ENCODE measurements at regions not wholly inside any gene's neighbourhood (a gene's known extent, or its start where the extent isn't known, plus 50 kb on each side); places are given as distances from the start of the nearest gene placed in this dataset.

- Mint-ChIP-seq H3K9me3 (no peaks in the 10 kb centered on the region), H3K4me3 (no peak overlapping the region), H3K27ac (no peak overlapping the region), H3K36me3 (no peaks in the 10 kb centered on the region), H3K27me3 (peaks cover 4% of the 10 kb centered on the region), H3K4me1 (peaks cover 2% of the 10 kb centered on the region)
- DNase-seq (ENCODE audit: low spot score in 2 of 2), result no peak
- ATAC-seq (ENCODE audit: low read depth), result no peak
These were observed 105.1 kb downstream of the TRAPPC11 start for GRCh38 chr4:183763990-183764754.

- Mint-ChIP-seq H3K27ac (no peak overlapping the region), H3K4me3 (no peak overlapping the region), H3K4me1 (peaks cover 2% of the 10 kb centered on the region), H3K36me3 (no peaks in the 10 kb centered on the region), H3K27me3 (peaks cover 4% of the 10 kb centered on the region), H3K9me3 (no peaks in the 10 kb centered on the region)
- no peak for ATAC-seq (ENCODE audit: low read depth)
- DNase-seq (ENCODE audit: low spot score in 2 of 2), result no peak
These were observed 106.3 kb downstream of the TRAPPC11 start for GRCh38 chr4:183765251-183765911.

GRCh38 chr4:183766140-183766539 is 107.0 kb downstream of the TRAPPC11 start:
- no peak overlapping the region for H3K4me3 Mint-ChIP-seq
- H3K4me1 Mint-ChIP-seq, result peaks cover 2% of the 10 kb centered on the region
- peaks cover 4% of the 10 kb centered on the region for H3K27me3 Mint-ChIP-seq
- no peak for DNase-seq (ENCODE audit: low spot score in 2 of 2)
- no peak for ATAC-seq (ENCODE audit: low read depth)
- no peaks in the 10 kb centered on the region for H3K9me3 Mint-ChIP-seq
- H3K36me3 Mint-ChIP-seq, result no peaks in the 10 kb centered on the region
- H3K27ac Mint-ChIP-seq, result no peak overlapping the region

- no peak for DNase-seq (ENCODE audit: low spot score in 2 of 2)
- ATAC-seq (ENCODE audit: low read depth), result no peak
- Mint-ChIP-seq H3K27ac (no peak overlapping the region), H3K27me3 (no peaks in the 10 kb centered on the region), H3K9me3 (no peaks in the 10 kb centered on the region), H3K36me3 (no peaks in the 10 kb centered on the region), H3K4me1 (no peaks in the 10 kb centered on the region), H3K4me3 (no peak overlapping the region)
These were observed 111.8 kb downstream of the TRAPPC11 start for GRCh38 chr4:183770906-183771305.

GRCh38 chr4:183772361-183772760 is 113.3 kb downstream of the TRAPPC11 start:
- ATAC-seq (ENCODE audit: low read depth), result no peak
- H3K27me3 Mint-ChIP-seq, result no peaks in the 10 kb centered on the region

GRCh38 chr4:183773790-183774189 is 114.7 kb downstream of the TRAPPC11 start:
- H3K4me3 Mint-ChIP-seq, result no peak overlapping the region
- no peaks in the 10 kb centered on the region for H3K9me3 Mint-ChIP-seq
- no peak overlapping the region for H3K27ac Mint-ChIP-seq
- peaks cover 2% of the 10 kb centered on the region for H3K27me3 Mint-ChIP-seq
- ATAC-seq (ENCODE audit: low read depth) (no peak), DNase-seq (ENCODE audit: low spot score in 2 of 2) (no peak)
- H3K36me3 Mint-ChIP-seq, result no peaks in the 10 kb centered on the region
- no peaks in the 10 kb centered on the region for H3K4me1 Mint-ChIP-seq

More at GRCh38 chr4:183772361-183772760, 113.3 kb downstream of the TRAPPC11 start:
- H3K36me3 Mint-ChIP-seq, result no peaks in the 10 kb centered on the region
- H3K4me3 Mint-ChIP-seq, result no peak overlapping the region
- H3K27ac Mint-ChIP-seq, result no peak overlapping the region
- no peak for DNase-seq (ENCODE audit: low spot score in 2 of 2)
- no peaks in the 10 kb centered on the region for H3K9me3 Mint-ChIP-seq
- no peaks in the 10 kb centered on the region for H3K4me1 Mint-ChIP-seq

- Mint-ChIP-seq H3K36me3 (no peaks in the 10 kb centered on the region), H3K27ac (no peak overlapping the region), H3K4me3 (no peak overlapping the region), H3K27me3 (peaks cover 13% of the 10 kb centered on the region), H3K4me1 (no peaks in the 10 kb centered on the region), H3K9me3 (no peaks in the 10 kb centered on the region)
- ATAC-seq (ENCODE audit: low read depth) (no peak), DNase-seq (ENCODE audit: low spot score in 2 of 2) (no peak)
These were observed 121.8 kb upstream of the STOX2 start for GRCh38 chr4:183783306-183783705.

- Mint-ChIP-seq H3K36me3 (no peaks in the 10 kb centered on the region), H3K4me1 (no peaks in the 10 kb centered on the region), H3K27me3 (peaks cover 13% of the 10 kb centered on the region), H3K27ac (no peak overlapping the region), H3K4me3 (no peak overlapping the region), H3K9me3 (no peaks in the 10 kb centered on the region)
- ATAC-seq (ENCODE audit: low read depth) (no peak), DNase-seq (ENCODE audit: low spot score in 2 of 2) (no peak)
These were observed 121.0 kb upstream of the STOX2 start for GRCh38 chr4:183783991-183784553.

GRCh38 chr4:183788308-183788905 is 116.7 kb upstream of the STOX2 start:
- ATAC-seq (ENCODE audit: low read depth), result no peak
- peaks cover 4% of the 10 kb centered on the region for H3K9me3 Mint-ChIP-seq
- H3K27me3 Mint-ChIP-seq, result peaks cover 8% of the 10 kb centered on the region
- no peaks in the 10 kb centered on the region for H3K36me3 Mint-ChIP-seq
- H3K27ac Mint-ChIP-seq, result no peak overlapping the region
- H3K4me3 Mint-ChIP-seq, result no peak overlapping the region
- DNase-seq (ENCODE audit: low spot score in 2 of 2), result no peak
- no peaks in the 10 kb centered on the region for H3K4me1 Mint-ChIP-seq

- peaks cover 6% of the 10 kb centered on the region for H3K9me3 Mint-ChIP-seq
- no peak for DNase-seq (ENCODE audit: low spot score in 2 of 2)
- H3K27me3 Mint-ChIP-seq, result peaks cover 5% of the 10 kb centered on the region
- ATAC-seq (ENCODE audit: low read depth), result no peak
- no peak overlapping the region for H3K27ac Mint-ChIP-seq
- no peaks in the 10 kb centered on the region for H3K36me3 Mint-ChIP-seq
- H3K4me3 Mint-ChIP-seq, result no peak overlapping the region
- H3K4me1 Mint-ChIP-seq, result no peaks in the 10 kb centered on the region
These were observed 115.5 kb upstream of the STOX2 start for GRCh38 chr4:183789657-183790056.

GRCh38 chr4:183790661-183791060 is 114.4 kb upstream of the STOX2 start:
- no peak for ATAC-seq (ENCODE audit: low read depth)
- peaks cover 8% of the 10 kb centered on the region for H3K9me3 Mint-ChIP-seq

GRCh38 chr4:183797011-183797444 is 108.1 kb upstream of the STOX2 start:
- ATAC-seq (ENCODE audit: low read depth), result no peak
- no peaks in the 10 kb centered on the region for H3K4me1 Mint-ChIP-seq
- no peak for DNase-seq (ENCODE audit: low spot score in 2 of 2)

More at GRCh38 chr4:183790661-183791060, 114.4 kb upstream of the STOX2 start:
- no peaks in the 10 kb centered on the region for H3K36me3 Mint-ChIP-seq
- H3K4me3 Mint-ChIP-seq, result no peak overlapping the region
- no peak for DNase-seq (ENCODE audit: low spot score in 2 of 2)
- no peak overlapping the region for H3K27ac Mint-ChIP-seq
- peaks cover 6% of the 10 kb centered on the region for H3K27me3 Mint-ChIP-seq
- no peaks in the 10 kb centered on the region for H3K4me1 Mint-ChIP-seq

GRCh38 chr4:183797445-183798300 is 107.4 kb upstream of the STOX2 start:
- Mint-ChIP-seq H3K27ac (no peak overlapping the region), H3K27me3 (peaks cover 13% of the 10 kb centered on the region), H3K4me1 (no peaks in the 10 kb centered on the region), H3K9me3 (peaks cover 5% of the 10 kb centered on the region), H3K4me3 (no peak overlapping the region), H3K36me3 (no peaks in the 10 kb centered on the region)
- ATAC-seq (ENCODE audit: low read depth), result no peak
- DNase-seq (ENCODE audit: low spot score in 2 of 2), result no peak

More at GRCh38 chr4:183797011-183797444, 108.1 kb upstream of the STOX2 start:
- H3K36me3 Mint-ChIP-seq, result no peaks in the 10 kb centered on the region
- peaks cover 12% of the 10 kb centered on the region for H3K27me3 Mint-ChIP-seq
- no peak overlapping the region for H3K27ac Mint-ChIP-seq
- H3K4me3 Mint-ChIP-seq, result no peak overlapping the region
- H3K9me3 Mint-ChIP-seq, result peaks cover 8% of the 10 kb centered on the region

Measured in memory B cell (primary cell).